ENCODE measurements at regions not wholly inside any gene's neighbourhood (a gene's known extent, or its start where the extent isn't known, plus 50 kb on each side); places are given as distances from the start of the nearest gene placed in this dataset.

DNA sequence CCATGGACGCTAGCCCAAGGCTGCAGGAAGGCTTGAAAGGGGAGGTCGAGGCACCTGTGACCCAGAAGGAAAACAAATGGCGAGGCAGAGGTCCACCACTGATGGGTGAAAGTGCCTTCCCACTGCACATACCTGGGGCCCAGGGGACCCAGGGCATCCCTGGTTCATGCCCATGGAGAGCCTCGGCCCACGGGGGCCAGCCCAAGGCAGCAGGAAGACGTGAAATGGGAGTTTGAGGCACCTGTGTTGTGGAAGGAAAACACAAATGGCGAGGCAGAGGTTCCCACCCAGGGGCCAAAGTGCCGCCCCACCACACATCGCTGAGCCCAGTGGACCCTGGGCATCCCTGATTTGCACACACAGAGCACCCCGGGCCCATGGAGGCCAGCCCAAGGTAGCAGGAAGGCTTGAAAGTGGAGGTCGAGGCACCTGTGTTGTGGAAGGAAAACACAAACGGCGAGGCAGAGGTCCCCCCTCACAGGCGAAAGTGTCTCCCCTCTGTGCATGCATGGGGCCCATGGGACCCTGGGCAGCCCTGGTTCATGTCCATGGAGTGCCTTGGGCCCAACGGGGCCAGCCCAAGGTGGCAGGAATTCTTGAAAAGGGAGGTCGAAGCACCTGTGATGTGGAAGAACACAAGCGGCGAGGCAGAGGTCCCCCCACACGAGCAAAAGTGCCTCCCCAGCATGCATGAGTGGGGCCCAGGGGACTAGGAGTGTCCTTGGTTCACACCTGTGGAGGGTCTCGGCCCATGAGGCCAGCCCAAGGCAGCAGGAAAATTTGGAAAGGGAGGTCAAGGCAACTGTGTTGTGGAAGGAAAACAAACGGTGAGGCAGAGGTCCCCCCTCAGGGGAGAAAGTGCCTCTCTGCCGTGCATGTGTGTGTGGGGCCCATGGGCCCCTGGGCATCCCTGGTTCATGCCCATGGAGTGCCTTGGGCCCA lies 383.3 kb downstream of the ALG10 start:
- FAIRE-seq (no peak), ATAC-seq (no peak), DNase-seq (ENCODE audit: low read depth, low spot score) (no peak)
- ChIA-PET POLR2A (no interaction called here), RAD21 (ENCODE audit: unreplicated experiment) (no interaction called here), SMC1A (ENCODE audit: uncharacterized antibody, unreplicated experiment) (no interaction called here), CTCF (no interaction called here)
- Histone ChIP-seq H3K9me3 (replicated peaks; ENCODE audit: control insufficient read depth, insufficient read depth, low read length) (no peaks in the 10 kb centered on the region; the same call in 2 of the 3 replicates), H3K4me2 (ENCODE audit: control insufficient read depth, insufficient read depth) (no peak overlapping the region), H3K36me3 (ENCODE audit: control insufficient read depth in 2 of 2, insufficient read depth in 2 of 2, low read length in 1 of 2) (no peaks in the 10 kb centered on the region), H3K4me3 (no peak overlapping the region), H3K9ac (ENCODE audit: control insufficient read depth, insufficient read depth, low read length) (no peak overlapping the region), H3K27ac (ENCODE audit: control insufficient read depth, insufficient read depth) (no peak overlapping the region), H4K20me1 (ENCODE audit: control insufficient read depth, insufficient read depth) (no peaks in the 10 kb centered on the region), H2AFZ (ENCODE audit: control insufficient read depth, low read depth, low read length) (no peak overlapping the region), H3K79me2 (ENCODE audit: control insufficient read depth, insufficient read depth, low read length) (no peaks in the 10 kb centered on the region), H3K27me3 (replicated peaks in 1 of 2; ENCODE audit: control insufficient read depth in 2 of 2, insufficient read depth in 2 of 2, low read length in 1 of 2) (no peaks in the 10 kb centered on the region), H3K4me1 (ENCODE audit: control insufficient read depth, insufficient read depth, low read length) (no peaks in the 10 kb centered on the region)
- intact Hi-C loops (cut with micrococcal nuclease; ENCODE audit: unreplicated experiment) (no loop called here), in situ Hi-C loops (cut with MboI) (no loop called here)
- no peak for TF ChIP-seq SMAD1 (IDR thresholded peaks at IDR 0.05; ENCODE audit: low read depth, partially characterized antibody)
- no TSS peak for BruUV-seq (replicated peaks)
- WGBS (ENCODE audit: insufficient coverage, insufficient replicate concordance, low lambda C conversion rate, missing lambda C conversion rate), result 38% methylated on average over 22 of the region's 22 CpGs

DNA sequence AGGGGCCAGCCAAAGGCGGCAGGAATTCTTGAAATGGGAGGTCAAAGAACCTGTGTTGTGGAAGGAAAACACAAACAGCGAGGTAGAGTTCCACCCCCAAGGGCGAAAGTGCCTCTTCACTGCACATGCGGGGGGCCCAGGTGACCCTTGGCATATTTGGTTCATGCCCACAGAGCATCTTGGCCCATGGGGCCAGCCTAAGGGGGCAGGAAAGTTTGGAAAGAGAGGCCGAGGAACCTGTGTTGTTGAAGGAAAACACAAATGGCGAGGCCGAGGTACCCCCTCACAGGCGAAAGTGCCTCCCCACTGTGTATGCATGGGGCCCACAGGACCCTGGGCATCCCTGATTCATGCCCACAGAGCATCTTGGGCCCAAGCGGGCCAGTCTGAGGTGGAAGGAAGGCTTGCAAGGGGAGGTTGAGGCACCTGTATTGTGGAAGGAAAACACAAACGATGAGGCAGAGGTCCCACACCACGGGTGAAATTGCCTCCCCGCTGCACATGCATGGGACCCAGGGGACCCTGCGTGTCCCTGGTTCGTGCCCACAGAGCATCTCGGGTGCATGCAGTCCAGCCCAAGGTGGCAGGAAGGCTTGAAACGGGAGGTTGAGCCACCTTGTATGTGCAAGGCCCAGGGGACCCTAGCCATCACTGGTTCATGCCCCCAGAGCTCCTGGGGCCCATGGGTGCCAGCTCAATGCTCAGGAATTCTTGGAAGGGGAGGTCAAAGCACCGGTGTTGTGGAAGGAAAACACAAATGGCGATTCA lies 384.1 kb downstream of the ALG10 start:
- WGBS (ENCODE audit: insufficient coverage, insufficient replicate concordance, low lambda C conversion rate, missing lambda C conversion rate), result 44% methylated on average over 18 of the region's 18 CpGs
- Histone ChIP-seq H3K4me2 (ENCODE audit: control insufficient read depth, insufficient read depth) (no peak overlapping the region), H3K79me2 (ENCODE audit: control insufficient read depth, insufficient read depth, low read length) (no peaks in the 10 kb centered on the region), H3K27me3 (replicated peaks in 1 of 2; ENCODE audit: control insufficient read depth in 2 of 2, insufficient read depth in 2 of 2, low read length in 1 of 2) (no peaks in the 10 kb centered on the region), H3K4me1 (ENCODE audit: control insufficient read depth, insufficient read depth, low read length) (no peaks in the 10 kb centered on the region), H2AFZ (ENCODE audit: control insufficient read depth, low read depth, low read length) (no peak overlapping the region), H3K36me3 (ENCODE audit: control insufficient read depth in 2 of 2, insufficient read depth in 2 of 2, low read length in 1 of 2) (no peaks in the 10 kb centered on the region), H4K20me1 (ENCODE audit: control insufficient read depth, insufficient read depth) (no peaks in the 10 kb centered on the region), H3K27ac (ENCODE audit: control insufficient read depth, insufficient read depth) (no peak overlapping the region), H3K4me3 (no peak overlapping the region), H3K9me3 (replicated peaks; ENCODE audit: control insufficient read depth, insufficient read depth, low read length) (no peaks in the 10 kb centered on the region; the same call in 2 of the 3 replicates), H3K9ac (ENCODE audit: control insufficient read depth, insufficient read depth, low read length) (no peak overlapping the region)
- no peak for FAIRE-seq
- no peak for TF ChIP-seq KLF5 (IDR thresholded peaks at IDR 0.05; ENCODE audit: partially characterized antibody)
- TF ChIP-seq LARP7 (IDR thresholded peaks at IDR 0.05), result no peak
- no peak for DNase-seq (ENCODE audit: low read depth, low spot score)
- in situ Hi-C loops (cut with MboI), result no loop called here
- RAD21 ChIA-PET (ENCODE audit: unreplicated experiment), result no interaction called here
- ATAC-seq, result no peak
- BruUV-seq (replicated peaks), result no TSS peak
- intact Hi-C loops (cut with micrococcal nuclease; ENCODE audit: unreplicated experiment), result no loop called here
- SMC1A ChIA-PET (ENCODE audit: uncharacterized antibody, unreplicated experiment), result no interaction called here
- CTCF ChIA-PET, result no interaction called here
- POLR2A ChIA-PET, result no interaction called here
